K562 (cell line): ENCODE measurements at regions not wholly inside any gene's neighbourhood (a gene's known extent, or its start where the extent isn't known, plus 50 kb on each side); places are given as distances from the start of the nearest gene placed in this dataset.

ENCODE experiments used
- BDP1 ChIP-seq: IDR thresholded peaks from 3 replicates; pipeline ENCODE4 v1.6.1; 2011; ENCODE audit not compliant: insufficient read length, insufficient read depth
- ERF ChIP-seq: fragments of 450-650 bp; formaldehyde crosslinking; IDR thresholded peaks from 2 replicates; pipeline ENCODE4 v1.4.0; 2020; ENCODE audit warnings: mild to moderate bottlenecking, mixed read lengths
- FOXM1 ChIP-seq, 2 experiments: fragments of 450-650 bp in 1 of 2; sonication (generic) in 1 of 2; formaldehyde crosslinking in 1 of 2; IDR thresholded peaks; 2 replicates each; pipeline versions ENCODE4 v1.6.1 to v1.9.0; 2017 to 2022; ENCODE audit warnings: low read depth in 2 of 2, mild to moderate bottlenecking in 2 of 2, missing genetic modification reagents in 1 of 2, moderate library complexity in 1 of 2
- KLF13 ChIP-seq: fragments of 450-650 bp; IDR thresholded peaks from 2 replicates; pipeline ENCODE4 v1.6.1; 2016; ENCODE audit warnings: missing genetic modification characterization, low read depth, mild to moderate bottlenecking, missing compliant biosample characterization, moderate library complexity, borderline replicate concordance
- MAFG ChIP-seq: fragments of 450-650 bp; conservative IDR thresholded peaks from 2 replicates; pipeline ENCODE4 v1.6.1; 2016; ENCODE audit warnings: missing genetic modification characterization, missing compliant biosample characterization
- MAFK ChIP-seq: IDR thresholded peaks from 2 replicates; pipeline ENCODE4 v1.6.1; 2011; ENCODE audit warnings: low read length, improper control_type of control experiment
- MTA1 ChIP-seq: fragments of 450-650 bp; IDR thresholded peaks from 2 replicates; pipeline ENCODE4 v1.6.1; 2017; ENCODE audit warnings: borderline replicate concordance
- PRPF4 ChIP-seq: fragments of 200-400 bp; formaldehyde crosslinking; IDR thresholded peaks from one replicate; pipeline ENCODE4 v1.6.1; 2017; ENCODE audit warnings: low read length, low read depth, mild to moderate bottlenecking; ENCODE audit not compliant: insufficient read depth, poor library complexity, severe bottlenecking
- RCOR1 ChIP-seq, 2 experiments: IDR thresholded peaks; 2 replicates each; pipeline ENCODE4 v1.6.1; 2012; ENCODE audit warnings: low read depth in 2 of 2, low read length in 2 of 2, borderline replicate concordance in 1 of 2, improper control_type of control experiment in 1 of 2
- SP2 ChIP-seq: IDR thresholded peaks from 2 replicates; pipeline ENCODE4 v1.6.1; 2011; ENCODE audit warnings: mild to moderate bottlenecking, low read depth, low read length, moderate library complexity; ENCODE audit not compliant: poor library complexity, severe bottlenecking; ENCODE audit errors: extremely low read depth
- ZNF134 ChIP-seq: fragments of 250-450 bp; sonication (Bioruptor Pico); conservative IDR thresholded peaks from 2 replicates; pipeline ENCODE4 v1.4.0; 2020
- ZNF165 ChIP-seq: fragments of 250-450 bp; sonication (Bioruptor Pico); IDR thresholded peaks from 2 replicates; pipeline ENCODE4 v1.4.0; 2020; ENCODE audit warnings: borderline replicate concordance
- ZNF274 ChIP-seq: IDR thresholded peaks from 2 replicates; pipeline ENCODE4 v1.6.1; 2011; ENCODE audit warnings: low read depth, mild to moderate bottlenecking, low read length, moderate library complexity, borderline replicate concordance
- ZNF347 ChIP-seq: fragments of 450-650 bp; formaldehyde crosslinking; IDR thresholded peaks from 2 replicates; pipeline ENCODE4 v1.4.0; 2020; ENCODE audit warnings: low read depth, mild to moderate bottlenecking, moderate library complexity
- ZNF696 ChIP-seq: fragments of 250-450 bp; sonication (Bioruptor Pico); conservative IDR thresholded peaks from 2 replicates; pipeline ENCODE4 v1.4.0; 2020; ENCODE audit warnings: mild to moderate bottlenecking, moderate library complexity
- ZNF766 ChIP-seq: fragments of 200-800 bp; sonication (Bioruptor generic); conservative IDR thresholded peaks from 2 replicates; pipeline ENCODE4 v1.6.1; 2016; ENCODE audit warnings: missing genetic modification characterization, missing compliant biosample characterization
- ZNF79 ChIP-seq: fragments of 250-450 bp; sonication (Bioruptor Pico); IDR thresholded peaks from 2 replicates; pipeline ENCODE4 v1.4.0; 2020; ENCODE audit warnings: low read depth, mild to moderate bottlenecking, moderate library complexity
- TF ChIP-seq, protein P1 (sequence below): IDR thresholded peaks from 3 replicates; pipeline ENCODE4 v1.6.1; 2011; ENCODE audit warnings: borderline replicate concordance, mild to moderate bottlenecking, moderate library complexity; ENCODE audit not compliant: insufficient read length; ENCODE audit errors: extremely low read depth
- TF ChIP-seq, protein P2 (sequence below): fragments of 250-450 bp; sonication (Bioruptor Pico); IDR thresholded peaks from 2 replicates; pipeline ENCODE4 v1.4.0; 2020; ENCODE audit warnings: borderline replicate concordance
- TF ChIP-seq, protein P3 (sequence below): fragments of 200-400 bp; formaldehyde crosslinking; IDR thresholded peaks from 2 replicates; pipeline ENCODE4 v1.6.1; 2017; ENCODE audit warnings: mild to moderate bottlenecking, low read depth, low read length, moderate library complexity
- TF ChIP-seq, protein P4 (sequence below), 2 experiments: fragments of 450-650 bp; IDR thresholded peaks; 2 replicates each; pipeline ENCODE4 v1.6.1; 2016

GRCh38 chr4:126470862-126471261 is 1156.1 kb downstream of the FAT4 start (continued):
- TF ChIP-seq, protein P1, sequence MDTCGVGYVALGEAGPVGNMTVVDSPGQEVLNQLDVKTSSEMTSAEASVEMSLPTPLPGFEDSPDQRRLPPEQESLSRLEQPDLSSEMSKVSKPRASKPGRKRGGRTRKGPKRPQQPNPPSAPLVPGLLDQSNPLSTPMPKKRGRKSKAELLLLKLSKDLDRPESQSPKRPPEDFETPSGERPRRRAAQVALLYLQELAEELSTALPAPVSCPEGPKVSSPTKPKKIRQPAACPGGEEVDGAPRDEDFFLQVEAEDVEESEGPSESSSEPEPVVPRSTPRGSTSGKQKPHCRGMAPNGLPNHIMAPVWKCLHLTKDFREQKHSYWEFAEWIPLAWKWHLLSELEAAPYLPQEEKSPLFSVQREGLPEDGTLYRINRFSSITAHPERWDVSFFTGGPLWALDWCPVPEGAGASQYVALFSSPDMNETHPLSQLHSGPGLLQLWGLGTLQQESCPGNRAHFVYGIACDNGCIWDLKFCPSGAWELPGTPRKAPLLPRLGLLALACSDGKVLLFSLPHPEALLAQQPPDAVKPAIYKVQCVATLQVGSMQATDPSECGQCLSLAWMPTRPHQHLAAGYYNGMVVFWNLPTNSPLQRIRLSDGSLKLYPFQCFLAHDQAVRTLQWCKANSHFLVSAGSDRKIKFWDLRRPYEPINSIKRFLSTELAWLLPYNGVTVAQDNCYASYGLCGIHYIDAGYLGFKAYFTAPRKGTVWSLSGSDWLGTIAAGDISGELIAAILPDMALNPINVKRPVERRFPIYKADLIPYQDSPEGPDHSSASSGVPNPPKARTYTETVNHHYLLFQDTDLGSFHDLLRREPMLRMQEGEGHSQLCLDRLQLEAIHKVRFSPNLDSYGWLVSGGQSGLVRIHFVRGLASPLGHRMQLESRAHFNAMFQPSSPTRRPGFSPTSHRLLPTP, result no peak
- TF ChIP-seq KLF13 (tag) (no peak), RCOR1 (IDR thresholded peaks at IDR 0.05; ENCODE audit: borderline replicate concordance in 1 of 2, low read depth in 2 of 2, low read length in 2 of 2) (peak in 1 of 2 experiments; percentile 32; a peak in 1 of 4 replicates), ERF (CRISPR knock-in tag) (no peak), SP2 (no peak), ZNF274 (no peak), ZNF165 (no peak), FOXM1 (IDR thresholded peaks at IDR 0.05; ENCODE audit: low read depth) (0 out of 2 replicates have a peak, but pooled peaks have one; percentile 26), FOXM1 (CRISPR knock-in tag; IDR thresholded peaks at IDR 0.05; ENCODE audit: low read depth) (no peak), MTA1 (no peak), PRPF4 (no peak), BDP1 (no peak), ZNF766 (no peak), MAFK (peak; percentile 69), ZNF696 (CRISPR knock-in tag) (no peak), ZNF134 (no peak), ZNF79 (CRISPR knock-in tag) (no peak), ZNF347 (CRISPR knock-in tag) (no peak), MAFG (tag) (peak; percentile 70)
- TF ChIP-seq, protein P2, sequence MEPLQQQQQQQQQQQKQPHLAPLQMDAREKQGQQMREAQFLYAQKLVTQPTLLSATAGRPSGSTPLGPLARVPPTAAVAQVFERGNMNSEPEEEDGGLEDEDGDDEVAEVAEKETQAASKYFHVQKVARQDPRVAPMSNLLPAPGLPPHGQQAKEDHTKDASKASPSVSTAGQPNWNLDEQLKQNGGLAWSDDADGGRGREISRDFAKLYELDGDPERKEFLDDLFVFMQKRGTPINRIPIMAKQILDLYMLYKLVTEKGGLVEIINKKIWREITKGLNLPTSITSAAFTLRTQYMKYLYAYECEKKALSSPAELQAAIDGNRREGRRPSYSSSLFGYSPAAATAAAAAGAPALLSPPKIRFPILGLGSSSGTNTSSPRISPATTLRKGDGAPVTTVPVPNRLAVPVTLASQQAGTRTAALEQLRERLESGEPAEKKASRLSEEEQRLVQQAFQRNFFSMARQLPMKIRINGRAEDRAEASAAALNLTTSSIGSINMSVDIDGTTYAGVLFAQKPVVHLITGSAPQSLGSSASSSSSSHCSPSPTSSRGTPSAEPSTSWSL, result no peak
- TF ChIP-seq, protein P3, sequence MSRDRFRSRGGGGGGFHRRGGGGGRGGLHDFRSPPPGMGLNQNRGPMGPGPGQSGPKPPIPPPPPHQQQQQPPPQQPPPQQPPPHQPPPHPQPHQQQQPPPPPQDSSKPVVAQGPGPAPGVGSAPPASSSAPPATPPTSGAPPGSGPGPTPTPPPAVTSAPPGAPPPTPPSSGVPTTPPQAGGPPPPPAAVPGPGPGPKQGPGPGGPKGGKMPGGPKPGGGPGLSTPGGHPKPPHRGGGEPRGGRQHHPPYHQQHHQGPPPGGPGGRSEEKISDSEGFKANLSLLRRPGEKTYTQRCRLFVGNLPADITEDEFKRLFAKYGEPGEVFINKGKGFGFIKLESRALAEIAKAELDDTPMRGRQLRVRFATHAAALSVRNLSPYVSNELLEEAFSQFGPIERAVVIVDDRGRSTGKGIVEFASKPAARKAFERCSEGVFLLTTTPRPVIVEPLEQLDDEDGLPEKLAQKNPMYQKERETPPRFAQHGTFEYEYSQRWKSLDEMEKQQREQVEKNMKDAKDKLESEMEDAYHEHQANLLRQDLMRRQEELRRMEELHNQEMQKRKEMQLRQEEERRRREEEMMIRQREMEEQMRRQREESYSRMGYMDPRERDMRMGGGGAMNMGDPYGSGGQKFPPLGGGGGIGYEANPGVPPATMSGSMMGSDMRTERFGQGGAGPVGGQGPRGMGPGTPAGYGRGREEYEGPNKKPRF, result no peak
- TF ChIP-seq, protein P4, sequence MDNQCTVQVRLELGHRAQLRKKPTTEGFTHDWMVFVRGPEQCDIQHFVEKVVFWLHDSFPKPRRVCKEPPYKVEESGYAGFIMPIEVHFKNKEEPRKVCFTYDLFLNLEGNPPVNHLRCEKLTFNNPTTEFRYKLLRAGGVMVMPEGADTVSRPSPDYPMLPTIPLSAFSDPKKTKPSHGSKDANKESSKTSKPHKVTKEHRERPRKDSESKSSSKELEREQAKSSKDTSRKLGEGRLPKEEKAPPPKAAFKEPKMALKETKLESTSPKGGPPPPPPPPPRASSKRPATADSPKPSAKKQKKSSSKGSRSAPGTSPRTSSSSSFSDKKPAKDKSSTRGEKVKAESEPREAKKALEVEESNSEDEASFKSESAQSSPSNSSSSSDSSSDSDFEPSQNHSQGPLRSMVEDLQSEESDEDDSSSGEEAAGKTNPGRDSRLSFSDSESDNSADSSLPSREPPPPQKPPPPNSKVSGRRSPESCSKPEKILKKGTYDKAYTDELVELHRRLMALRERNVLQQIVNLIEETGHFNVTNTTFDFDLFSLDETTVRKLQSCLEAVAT (IDR thresholded peaks at IDR 0.05), result no peak
